ENCODE measurements at regions not wholly inside any gene's neighbourhood (a gene's known extent, or its start where the extent isn't known, plus 50 kb on each side); places are given as distances from the start of the nearest gene placed in this dataset.
"Not testable (repeated sequence)": the region's sequence is repeated elsewhere in the genome, so short reads cannot be mapped to it uniquely, and the experiment has no call there.

DNA sequence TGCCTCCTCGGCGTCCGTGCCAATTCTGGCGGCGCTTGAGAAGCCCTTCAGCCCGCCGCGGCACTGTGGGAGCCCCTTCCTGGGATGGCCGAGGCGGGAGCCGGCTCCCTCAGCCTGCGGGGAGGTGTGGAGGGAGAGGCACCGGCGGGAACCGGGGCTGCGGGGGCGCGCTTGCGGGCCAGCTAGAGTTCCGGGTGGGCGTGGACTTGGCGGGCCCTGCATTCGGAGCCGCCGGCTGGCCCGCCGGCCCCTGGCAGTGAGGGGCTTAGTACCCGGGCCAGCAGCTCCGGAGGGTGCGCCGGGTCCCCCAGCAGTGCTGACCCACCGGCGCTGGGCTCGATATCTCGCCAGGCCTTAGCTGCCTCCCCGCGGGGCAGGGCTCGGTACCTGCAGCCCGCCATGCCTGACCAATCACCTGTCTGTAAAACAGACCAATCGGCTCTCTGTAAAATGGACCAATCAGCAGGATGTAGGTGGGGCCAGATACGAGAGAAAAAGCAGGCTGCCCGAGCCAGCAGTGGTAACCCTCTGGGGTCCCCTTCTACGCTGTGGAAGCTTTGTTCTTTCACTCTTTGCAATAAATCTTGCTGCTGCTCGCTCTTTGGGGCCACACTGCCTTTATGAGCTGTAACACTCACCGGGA is 76.9 kb upstream of the TCF4 start:
- H3K4me3 ChIP-seq (ENCODE audit: low read length in 2 of 2); POLR2A ChIA-PET (ENCODE audit: partially characterized antibody); intact Hi-C loops (cut with micrococcal nuclease); H3K27ac Mint-ChIP-seq; H3K27me3 ChIP-seq (ENCODE audit: insufficient read depth, low read length); DNase-seq; H3K9me3 ChIP-seq (ENCODE audit: control insufficient read depth in 1 of 2, low read length in 2 of 2); H3K4me1 ChIP-seq (ENCODE audit: insufficient read depth, low read length); H3K36me3 Mint-ChIP-seq; CTCF ChIA-PET (ENCODE audit: partially characterized antibody); H3K4me1 Mint-ChIP-seq; H3K27ac ChIP-seq (ENCODE audit: low read depth, low read length); H3K27me3 Mint-ChIP-seq; H3K36me3 ChIP-seq (ENCODE audit: insufficient read depth, low read length): not testable (repeated sequence)
- Mint-ChIP-seq H3K4me3 (peak overlapping the region in 1 of 8 donors; percentile 61), H3K9me3 (peaks cover 3 to 22% (median 10%) of the 10 kb centered on the region in 8 donors)

- CTCF ChIA-PET (ENCODE audit: partially characterized antibody), result no interaction called here
- DNase-seq, result no peak
- intact Hi-C loops (cut with micrococcal nuclease), result no loop called here
- Histone ChIP-seq H3K4me3 (ENCODE audit: low read length in 2 of 2) (no peak overlapping the region), H3K27ac (ENCODE audit: low read depth, low read length) (no peak overlapping the region), H3K4me1 (ENCODE audit: insufficient read depth, low read length) (no peaks in the 10 kb centered on the region), H3K9me3 (ENCODE audit: control insufficient read depth in 1 of 2, low read length in 2 of 2) (no peaks in the 10 kb centered on the region), H3K36me3 (ENCODE audit: insufficient read depth, low read length) (no peaks in the 10 kb centered on the region), H3K27me3 (ENCODE audit: insufficient read depth, low read length) (no peaks in the 10 kb centered on the region)
- Mint-ChIP-seq H3K9me3 (peaks cover 1 to 17% (median 9%) of the 10 kb centered on the region in 8 donors), H3K36me3 (no peaks in the 10 kb centered on the region), H3K4me1 (no peaks in the 10 kb centered on the region), H3K4me3 (no peak overlapping the region), H3K27ac (no peak overlapping the region), H3K27me3 (no peaks in the 10 kb centered on the region)
- POLR2A ChIA-PET (ENCODE audit: partially characterized antibody), result no interaction called here
These were observed 75.9 kb upstream of the TCF4 start for GRCh38 chr18:55663891-55664290.

GRCh38 chr18:55658598-55658997 is 70.6 kb upstream of the TCF4 start:
- CTCF ChIA-PET (ENCODE audit: partially characterized antibody), result no interaction called here
- Histone ChIP-seq H3K36me3 (ENCODE audit: insufficient read depth, low read length) (no peaks in the 10 kb centered on the region), H3K9me3 (ENCODE audit: control insufficient read depth in 1 of 2, low read length in 2 of 2) (no peaks in the 10 kb centered on the region), H3K4me1 (ENCODE audit: insufficient read depth, low read length) (no peaks in the 10 kb centered on the region), H3K4me3 (ENCODE audit: low read length in 2 of 2) (no peak overlapping the region), H3K27ac (ENCODE audit: low read depth, low read length) (no peak overlapping the region), H3K27me3 (ENCODE audit: insufficient read depth, low read length) (no peaks in the 10 kb centered on the region)
- DNase-seq, result no peak
- Mint-ChIP-seq H3K27ac (no peak overlapping the region), H3K4me3 (no peak overlapping the region), H3K27me3 (no peaks in the 10 kb centered on the region), H3K4me1 (no peaks in the 10 kb centered on the region), H3K9me3 (peaks cover 0 to 10% (median 2%) of the 10 kb centered on the region in 8 donors), H3K36me3 (no peaks in the 10 kb centered on the region)
- POLR2A ChIA-PET (ENCODE audit: partially characterized antibody), result no interaction called here
- intact Hi-C loops (cut with micrococcal nuclease), result no loop called here

DNA sequence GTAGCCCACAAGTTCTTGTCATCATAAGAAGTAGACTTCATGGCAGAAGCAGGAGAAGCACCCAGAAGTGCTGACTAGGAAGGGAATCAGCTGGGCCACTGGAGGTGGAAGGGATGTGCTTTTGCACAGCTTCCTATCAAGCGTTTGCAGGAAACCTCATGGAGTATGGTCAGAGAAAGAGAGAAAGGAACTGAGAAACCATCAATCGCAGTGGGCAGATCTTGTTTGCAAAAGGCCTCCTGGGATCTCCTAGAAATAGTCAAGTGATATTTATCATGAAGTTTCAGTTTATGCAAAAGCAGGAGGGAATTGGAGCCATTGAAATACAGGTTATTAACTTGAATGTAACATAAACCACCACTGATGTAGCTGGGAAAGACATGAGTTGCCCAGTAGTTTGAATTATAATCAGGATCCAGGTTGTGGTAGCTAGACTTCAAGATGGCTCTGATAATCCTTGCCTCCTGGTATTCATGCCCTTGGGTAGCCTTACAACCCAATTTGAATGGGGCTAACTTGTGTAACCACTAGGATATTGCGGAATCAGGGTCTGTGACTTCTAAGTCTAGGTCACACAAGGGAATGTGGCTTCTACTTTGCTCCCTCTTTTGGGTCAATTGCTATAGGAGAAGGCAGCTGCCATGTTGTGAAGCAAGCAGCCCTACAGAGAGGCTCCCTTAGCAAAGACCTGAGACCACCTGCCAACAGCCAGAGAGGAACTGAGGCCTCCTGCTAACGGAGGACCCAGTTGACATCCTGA is 69.8 kb upstream of the TCF4 start:
- POLR2A ChIA-PET (ENCODE audit: partially characterized antibody), result no interaction called here
- no peaks in the 10 kb centered on the region for H3K27me3 Mint-ChIP-seq
- H3K27ac Mint-ChIP-seq, result no peak overlapping the region
- no peaks in the 10 kb centered on the region for H3K27me3 ChIP-seq (ENCODE audit: insufficient read depth, low read length)
- DNase-seq, result no peak
- CTCF ChIA-PET (ENCODE audit: partially characterized antibody), result no interaction called here
- H3K4me3 Mint-ChIP-seq, result no peak overlapping the region
- intact Hi-C loops (cut with micrococcal nuclease), result no loop called here
- H3K4me1 Mint-ChIP-seq, result no peaks in the 10 kb centered on the region
- H3K27ac ChIP-seq (ENCODE audit: low read depth, low read length), result no peak overlapping the region
- no peak overlapping the region for H3K4me3 ChIP-seq (ENCODE audit: low read length in 2 of 2)
- no peaks in the 10 kb centered on the region for H3K4me1 ChIP-seq (ENCODE audit: insufficient read depth, low read length)
- H3K36me3 Mint-ChIP-seq, result no peaks in the 10 kb centered on the region
- no peaks in the 10 kb centered on the region for H3K9me3 ChIP-seq (ENCODE audit: control insufficient read depth in 1 of 2, low read length in 2 of 2)
- H3K9me3 Mint-ChIP-seq, result peaks cover 0 to 13% (median 3%) of the 10 kb centered on the region in 8 donors
- no peaks in the 10 kb centered on the region for H3K36me3 ChIP-seq (ENCODE audit: insufficient read depth, low read length)

- Mint-ChIP-seq H3K27me3 (no peaks in the 10 kb centered on the region), H3K9me3 (peaks cover 2 to 17% (median 4%) of the 10 kb centered on the region in 8 donors), H3K36me3 (no peaks in the 10 kb centered on the region), H3K4me3 (no peak overlapping the region), H3K27ac (no peak overlapping the region), H3K4me1 (no peaks in the 10 kb centered on the region)
- Histone ChIP-seq H3K27ac (ENCODE audit: low read depth, low read length) (no peak overlapping the region), H3K4me3 (ENCODE audit: low read length in 2 of 2) (no peak overlapping the region), H3K36me3 (ENCODE audit: insufficient read depth, low read length) (no peaks in the 10 kb centered on the region), H3K9me3 (ENCODE audit: control insufficient read depth in 1 of 2, low read length in 2 of 2) (no peaks in the 10 kb centered on the region), H3K27me3 (ENCODE audit: insufficient read depth, low read length) (no peaks in the 10 kb centered on the region), H3K4me1 (ENCODE audit: insufficient read depth, low read length) (no peaks in the 10 kb centered on the region)
- ChIA-PET CTCF (ENCODE audit: partially characterized antibody) (no interaction called here), POLR2A (ENCODE audit: partially characterized antibody) (no interaction called here)
- intact Hi-C loops (cut with micrococcal nuclease), result no loop called here
- DNase-seq, result no peak
These were observed 67.0 kb upstream of the TCF4 start for GRCh38 chr18:55654986-55655385.

GRCh38 chr18:55651236-55651635 is 63.2 kb upstream of the TCF4 start:
- H3K4me1 ChIP-seq (ENCODE audit: insufficient read depth, low read length), result no peaks in the 10 kb centered on the region
- no peak for DNase-seq
- no peaks in the 10 kb centered on the region for H3K27me3 ChIP-seq (ENCODE audit: insufficient read depth, low read length)
- H3K9me3 ChIP-seq (ENCODE audit: control insufficient read depth in 1 of 2, low read length in 2 of 2), result no peaks in the 10 kb centered on the region
- no peaks in the 10 kb centered on the region for H3K36me3 ChIP-seq (ENCODE audit: insufficient read depth, low read length)
- H3K4me1 Mint-ChIP-seq, result no peaks in the 10 kb centered on the region
- CTCF ChIA-PET (ENCODE audit: partially characterized antibody), result no interaction called here
- no peak overlapping the region for H3K4me3 Mint-ChIP-seq
- no peaks in the 10 kb centered on the region for H3K27me3 Mint-ChIP-seq
- intact Hi-C loops (cut with micrococcal nuclease), result no loop called here
- POLR2A ChIA-PET (ENCODE audit: partially characterized antibody), result no interaction called here
- no peaks in the 10 kb centered on the region for H3K36me3 Mint-ChIP-seq
- no peak overlapping the region for H3K27ac Mint-ChIP-seq
- peaks cover 2 to 17% (median 4%) of the 10 kb centered on the region in 8 donors for H3K9me3 Mint-ChIP-seq
- H3K4me3 ChIP-seq (ENCODE audit: low read length in 2 of 2), result no peak overlapping the region
- H3K27ac ChIP-seq (ENCODE audit: low read depth, low read length), result no peak overlapping the region

DNA sequence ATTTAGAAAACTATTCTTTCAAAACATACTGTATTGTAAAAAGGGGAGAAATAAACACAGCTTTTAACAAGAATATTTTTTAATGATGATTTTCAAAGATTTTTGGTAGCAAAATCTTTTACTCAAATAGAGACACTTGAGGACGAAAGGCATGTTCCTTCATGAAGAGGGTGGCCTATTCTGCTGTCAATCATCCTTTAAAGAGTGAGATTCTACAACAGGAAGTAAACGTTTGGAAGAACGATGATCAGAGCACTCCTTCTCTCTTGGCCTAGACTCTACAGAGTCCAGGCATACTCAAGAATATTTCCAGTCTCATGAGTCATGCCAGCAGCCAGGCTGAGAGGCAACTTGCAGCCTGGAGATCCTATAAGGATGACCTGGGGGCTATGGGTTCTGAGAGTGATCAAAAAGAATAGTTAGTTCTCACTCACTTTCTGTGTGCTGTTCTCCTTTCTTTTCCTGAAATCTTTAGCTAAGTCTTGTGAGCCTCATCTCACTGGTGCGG is 62.4 kb upstream of the TCF4 start:
- H3K36me3 ChIP-seq (ENCODE audit: insufficient read depth, low read length), result no peaks in the 10 kb centered on the region
- intact Hi-C loops (cut with micrococcal nuclease), result no loop called here
- Mint-ChIP-seq H3K4me1 (no peaks in the 10 kb centered on the region), H3K27me3 (no peaks in the 10 kb centered on the region), H3K9me3 (peaks cover 2 to 17% (median 4%) of the 10 kb centered on the region in 8 donors), H3K36me3 (no peaks in the 10 kb centered on the region), H3K4me3 (no peak overlapping the region), H3K27ac (no peak overlapping the region)
- no peaks in the 10 kb centered on the region for H3K27me3 ChIP-seq (ENCODE audit: insufficient read depth, low read length)
- CTCF ChIA-PET (ENCODE audit: partially characterized antibody), result no interaction called here
- H3K27ac ChIP-seq (ENCODE audit: low read depth, low read length), result no peak overlapping the region
- H3K9me3 ChIP-seq (ENCODE audit: control insufficient read depth in 1 of 2, low read length in 2 of 2), result no peaks in the 10 kb centered on the region
- H3K4me3 ChIP-seq (ENCODE audit: low read length in 2 of 2), result no peak overlapping the region
- POLR2A ChIA-PET (ENCODE audit: partially characterized antibody), result no interaction called here
- H3K4me1 ChIP-seq (ENCODE audit: insufficient read depth, low read length), result no peaks in the 10 kb centered on the region
- DNase-seq, result no peak
